Immature natural killer cell (primary cell): ENCODE measurements at regions not wholly inside any gene's neighbourhood (a gene's known extent, or its start where the extent isn't known, plus 50 kb on each side); places are given as distances from the start of the nearest gene placed in this dataset.

Experiments used
- DNase-seq, 3 donors: peaks; one replicate each; pipeline ENCODE4 v3.0.0; 2022; ENCODE audit warnings: mixed read lengths in 1 of 3
- H3K27ac Mint-ChIP-seq, 6 donors: one replicate each; pipeline ENCODE4 v1.8.0; 2020; ENCODE audit warnings: mixed read lengths in 6 of 6, mild to moderate bottlenecking in 5 of 6, inconsistent platforms in 4 of 6, moderate library complexity in 3 of 6
- H3K27me3 Mint-ChIP-seq, 3 donors: one replicate each; pipeline ENCODE4 v1.8.0; 2020 to 2021; ENCODE audit warnings: low read depth in 3 of 3, mild to moderate bottlenecking in 3 of 3, mixed read lengths in 3 of 3, moderate library complexity in 3 of 3, inconsistent platforms in 1 of 3
- H3K36me3 Mint-ChIP-seq, 3 donors: one replicate each; pipeline ENCODE4 v1.8.0; 2020; ENCODE audit warnings: mixed read lengths in 3 of 3, inconsistent platforms in 2 of 3, mild to moderate bottlenecking in 2 of 3
- H3K4me1 Mint-ChIP-seq, 2 donors: one replicate each; pipeline ENCODE4 v1.8.0; 2020; ENCODE audit warnings: inconsistent platforms in 2 of 2, mild to moderate bottlenecking in 2 of 2, mixed read lengths in 2 of 2, moderate library complexity in 1 of 2
- H3K4me3 Mint-ChIP-seq, 5 donors: one replicate each; pipeline ENCODE4 v1.8.0; 2020; ENCODE audit warnings: mild to moderate bottlenecking in 5 of 5, mixed read lengths in 5 of 5, inconsistent platforms in 3 of 5, moderate library complexity in 3 of 5
- H3K9me3 Mint-ChIP-seq, 6 donors: one replicate each; pipeline ENCODE4 v1.8.0; 2020; ENCODE audit warnings: mild to moderate bottlenecking in 6 of 6, mixed read lengths in 6 of 6, inconsistent platforms in 4 of 6, moderate library complexity in 3 of 6

DNA sequence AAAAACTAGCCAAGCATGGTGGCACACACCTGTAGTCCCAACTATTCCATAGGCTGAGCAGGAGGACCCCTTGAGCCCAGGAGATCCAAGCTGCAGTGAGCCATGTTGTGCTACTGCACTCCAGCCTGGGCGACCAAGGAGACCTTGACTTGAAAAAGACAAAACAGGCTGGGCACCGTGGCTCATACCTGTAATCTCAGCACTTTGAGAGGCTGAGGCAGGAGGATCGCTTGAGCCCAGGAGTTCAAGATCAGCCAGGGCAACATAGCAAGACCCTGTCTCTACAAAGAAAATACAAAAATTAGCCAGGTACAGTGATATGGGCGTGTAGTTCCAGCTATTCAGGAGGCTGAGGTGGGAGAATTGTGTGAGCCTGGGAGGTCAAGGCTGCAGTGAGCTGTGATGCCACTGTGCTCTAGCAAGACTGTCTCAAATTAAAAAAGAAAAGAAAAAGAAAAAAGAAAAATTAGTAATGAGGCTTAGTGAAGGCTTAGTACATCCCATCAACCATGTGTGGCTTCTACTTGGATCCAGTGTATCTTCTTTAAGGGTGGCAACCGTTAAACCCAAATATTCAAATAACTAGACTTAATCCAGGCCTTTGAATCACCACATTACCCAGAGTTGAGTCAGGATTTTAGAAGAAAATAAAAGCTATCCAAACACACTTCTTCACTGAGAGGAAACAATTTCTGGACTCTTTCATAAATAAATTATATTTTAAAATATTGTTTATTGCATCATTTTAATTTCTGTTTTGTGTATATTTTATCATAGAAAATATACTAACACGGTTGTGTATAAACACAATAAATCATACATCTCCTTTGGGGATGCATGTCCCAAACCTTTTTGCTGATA is 74.3 kb upstream of the RAB4A start:
- Mint-ChIP-seq H3K4me1 (peaks cover 49 to 54% of the 10 kb centered on the region in 2 donors), H3K9me3 (no peaks in the 10 kb centered on the region), H3K27me3 (peaks cover 8 to 23% (median 13%) of the 10 kb centered on the region in 3 donors), H3K27ac (no peak overlapping the region), H3K4me3 (no peak overlapping the region), H3K36me3 (no peaks in the 10 kb centered on the region)
- no peak for DNase-seq

DNA sequence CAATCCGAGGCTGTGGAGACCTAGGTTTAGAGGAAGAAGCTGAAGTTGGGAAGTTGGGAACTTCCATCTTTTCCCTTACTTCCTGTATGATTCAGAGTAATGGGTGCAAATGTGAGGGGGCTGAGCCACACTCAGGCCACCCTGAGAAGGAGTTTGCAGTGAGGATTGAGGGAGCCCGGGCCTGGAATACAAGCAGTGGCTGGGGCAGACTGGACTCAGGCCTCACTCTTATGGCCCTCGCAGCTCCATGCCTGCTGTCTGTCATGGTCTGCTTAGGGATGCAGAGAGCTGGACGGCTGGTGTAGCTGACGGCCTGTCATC is 73.7 kb upstream of the RAB4A start:
- Mint-ChIP-seq H3K4me1 (peaks cover 43 to 48% of the 10 kb centered on the region in 2 donors), H3K4me3 (no peak overlapping the region), H3K36me3 (no peaks in the 10 kb centered on the region), H3K27me3 (peaks cover 9 to 23% (median 15%) of the 10 kb centered on the region in 3 donors), H3K9me3 (no peaks in the 10 kb centered on the region), H3K27ac (no peak overlapping the region)
- DNase-seq, result no peak

DNA sequence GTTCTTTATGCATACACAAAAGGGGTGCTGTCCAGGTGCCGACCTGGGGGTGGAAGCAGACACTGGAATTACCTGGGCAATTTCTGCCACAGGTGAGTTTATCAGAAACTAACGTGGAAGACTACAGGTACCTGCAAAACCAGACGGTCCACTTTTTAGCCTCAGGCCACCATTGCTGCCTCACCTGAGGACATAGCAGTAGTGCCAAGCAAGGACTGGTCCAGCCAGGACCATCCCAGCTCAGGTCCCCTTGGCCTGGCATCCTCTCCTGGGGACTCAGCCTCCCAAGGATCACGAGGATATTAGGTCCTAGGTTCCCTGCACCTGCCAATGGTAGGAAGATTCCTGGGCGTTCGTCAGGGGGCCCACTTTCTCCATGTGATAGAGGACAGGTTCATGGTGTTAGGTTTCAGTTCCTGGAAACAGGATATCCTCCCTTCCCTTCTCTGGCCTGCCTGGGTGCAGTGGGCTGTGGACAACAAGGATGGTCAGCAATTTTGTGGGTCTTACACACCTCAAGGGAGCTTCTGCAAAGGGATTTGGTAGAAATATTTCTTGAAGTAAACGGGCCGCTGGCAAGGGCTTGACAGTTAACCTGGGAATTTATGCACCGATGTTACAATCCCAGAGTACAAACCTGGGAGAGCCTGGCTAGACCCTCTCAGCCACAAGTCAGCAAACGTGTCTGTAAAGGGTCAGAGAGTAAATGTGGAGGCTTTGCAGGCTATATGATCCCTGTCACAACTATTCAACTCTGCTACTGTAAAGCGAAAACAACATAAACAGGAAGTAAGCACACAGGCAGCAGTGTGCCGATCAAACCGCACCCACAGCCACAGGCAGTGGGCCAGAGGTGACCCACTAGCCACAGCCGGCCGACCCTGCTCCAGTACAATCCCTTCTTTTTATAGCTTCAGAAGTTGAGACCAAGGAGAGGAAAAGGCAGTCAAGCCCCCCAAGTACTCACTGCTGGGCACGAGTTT is 71.4 kb upstream of the RAB4A start:
- Mint-ChIP-seq H3K36me3 (no peaks in the 10 kb centered on the region), H3K27me3 (peaks cover 9 to 10% (median 9%) of the 10 kb centered on the region in 3 donors), H3K27ac (peak overlapping the region in 5 of 6 donors; percentile 10 to 78 (median 33)), H3K4me3 (peak overlapping the region; percentile 69 to 89 (median 83)), H3K4me1 (peaks cover 26 to 28% of the 10 kb centered on the region in 2 donors), H3K9me3 (no peaks in the 10 kb centered on the region)
- DNase-seq, result peak; percentile 21 to 48 (median 40)

DNA sequence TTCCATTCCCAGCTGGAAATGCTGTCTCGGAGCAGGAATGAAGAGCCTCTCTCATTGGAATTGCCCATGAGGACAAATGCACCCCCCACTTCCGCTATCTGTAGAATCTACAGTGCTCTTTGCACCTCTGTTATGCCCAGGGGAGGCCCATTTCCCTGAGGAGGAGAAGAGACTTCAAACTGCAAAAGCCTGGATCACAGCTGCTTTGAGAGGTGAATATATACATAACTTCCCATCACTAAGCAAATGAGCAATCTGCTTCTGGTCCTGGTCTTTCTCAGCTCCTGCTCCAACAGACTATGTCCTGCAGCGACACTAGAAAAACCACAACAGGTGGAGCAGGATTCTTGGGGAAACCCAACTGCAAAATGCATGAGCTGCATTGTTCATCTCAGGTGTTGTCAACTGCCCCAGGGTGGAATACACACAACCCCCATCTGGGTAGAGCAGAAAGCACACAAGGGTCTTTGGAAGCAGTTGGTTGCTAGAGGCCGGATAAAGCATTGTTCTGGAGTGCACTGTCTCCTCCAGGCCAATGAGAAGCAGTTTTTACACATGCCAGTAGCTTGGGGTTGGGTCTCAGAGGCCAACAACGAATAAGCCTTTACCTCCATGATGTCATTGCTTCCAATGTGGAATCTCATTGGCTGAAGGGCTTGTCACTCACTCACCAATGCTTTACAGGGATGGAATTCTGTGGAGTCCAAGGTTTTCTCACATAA is 67.7 kb upstream of the RAB4A start:
- no peak for DNase-seq
- Mint-ChIP-seq H3K36me3 (no peaks in the 10 kb centered on the region), H3K27ac (no peak overlapping the region), H3K27me3 (peaks cover 0 to 5% (median 3%) of the 10 kb centered on the region in 3 donors), H3K9me3 (no peaks in the 10 kb centered on the region), H3K4me1 (peaks cover 24 to 28% of the 10 kb centered on the region in 2 donors), H3K4me3 (no peak overlapping the region)

DNA sequence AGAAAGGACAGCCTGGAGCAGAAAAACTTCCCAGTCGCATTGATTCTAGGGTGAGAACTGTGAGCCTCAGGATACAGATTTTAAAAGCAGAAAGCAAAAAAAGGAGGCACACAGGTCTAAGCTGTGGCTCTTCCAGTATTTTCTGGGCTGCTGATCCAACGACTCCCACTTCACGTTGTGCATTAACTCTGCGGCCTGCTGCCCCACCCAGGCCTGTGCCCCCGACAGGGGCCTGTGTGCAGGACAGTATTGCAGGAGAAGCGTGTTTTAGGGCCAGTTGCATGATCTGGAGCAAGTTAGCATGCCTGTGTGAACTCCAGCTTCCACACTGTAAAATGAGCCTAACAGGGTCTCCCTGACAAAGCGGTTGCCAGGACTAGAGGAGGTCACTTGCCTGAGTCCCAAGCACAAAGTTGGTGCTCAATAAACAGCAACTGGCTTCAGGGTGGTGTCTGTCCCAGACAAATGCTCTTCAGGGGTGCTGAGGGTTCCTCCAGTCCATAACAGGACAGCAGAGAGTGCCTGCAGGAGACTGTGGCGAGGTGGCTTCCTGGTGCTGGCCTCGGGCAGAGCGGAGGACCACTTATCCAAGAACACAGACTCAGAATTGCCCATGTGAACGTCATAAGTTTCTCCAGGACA is 66.8 kb upstream of the RAB4A start:
- DNase-seq, result no peak
- Mint-ChIP-seq H3K4me3 (no peak overlapping the region), H3K27me3 (peaks cover 0 to 10% (median 3%) of the 10 kb centered on the region in 3 donors), H3K9me3 (no peaks in the 10 kb centered on the region), H3K27ac (no peak overlapping the region), H3K36me3 (no peaks in the 10 kb centered on the region), H3K4me1 (peaks cover 19 to 22% of the 10 kb centered on the region in 2 donors)

DNA sequence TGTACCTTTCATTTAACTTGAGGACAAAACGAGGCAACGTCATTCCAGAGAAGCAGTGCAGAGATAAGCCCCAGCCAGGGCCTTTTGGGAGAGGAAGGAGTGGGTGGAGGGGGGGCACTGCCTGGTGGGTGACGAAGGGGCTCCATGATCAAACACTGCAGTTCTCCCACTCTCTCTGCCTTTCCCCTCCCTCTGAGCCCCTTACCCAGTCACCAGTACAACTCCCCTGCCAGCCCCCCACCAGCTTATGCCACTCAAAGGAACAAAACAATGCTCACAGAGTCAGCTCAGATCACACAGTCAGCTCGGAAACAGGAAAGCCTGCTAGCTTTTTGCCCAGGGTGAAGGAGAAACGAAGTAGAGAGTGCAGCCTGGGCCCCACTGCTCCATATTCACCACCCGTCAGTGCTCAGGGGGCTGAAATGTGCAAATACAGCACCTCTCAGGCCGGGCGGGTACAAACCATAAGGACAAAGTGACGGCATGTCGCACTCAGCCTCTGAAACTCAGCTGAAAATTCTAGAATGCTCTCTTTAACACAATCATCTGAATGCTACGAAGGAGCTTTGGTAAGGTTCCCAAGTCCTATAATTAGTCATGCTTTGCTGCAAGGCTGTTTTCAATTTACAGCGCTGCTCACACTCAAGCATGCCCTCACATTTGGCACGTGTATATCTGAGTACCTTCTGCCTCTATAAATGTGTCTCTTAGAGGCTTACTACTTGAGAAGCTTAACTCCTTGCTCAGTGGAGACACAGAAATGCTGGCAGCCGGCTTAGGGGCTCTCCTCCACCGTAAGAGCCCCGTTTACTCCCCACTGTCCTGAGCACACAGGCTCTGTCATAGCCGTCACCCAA is 65.8 kb upstream of the RAB4A start:
- H3K27ac Mint-ChIP-seq, result no peak overlapping the region
- DNase-seq, result no peak
- no peak overlapping the region for H3K4me3 Mint-ChIP-seq

GRCh38 chr1:229205854-229206253 is 65.1 kb upstream of the RAB4A start:
- H3K27ac Mint-ChIP-seq, result no peak overlapping the region
- H3K9me3 Mint-ChIP-seq, result no peaks in the 10 kb centered on the region
- peaks cover 3 to 5% of the 10 kb centered on the region in 2 donors for H3K4me1 Mint-ChIP-seq
- H3K36me3 Mint-ChIP-seq, result no peaks in the 10 kb centered on the region
- H3K4me3 Mint-ChIP-seq, result no peak overlapping the region
- DNase-seq, result no peak
- peaks cover 0 to 10% (median 3%) of the 10 kb centered on the region in 3 donors for H3K27me3 Mint-ChIP-seq

More for the DNA sequence above, 65.8 kb upstream of the RAB4A start:
- H3K4me1 Mint-ChIP-seq, result peaks cover 10 to 12% of the 10 kb centered on the region in 2 donors
- peaks cover 0 to 10% (median 3%) of the 10 kb centered on the region in 3 donors for H3K27me3 Mint-ChIP-seq
- H3K36me3 Mint-ChIP-seq, result no peaks in the 10 kb centered on the region
- no peaks in the 10 kb centered on the region for H3K9me3 Mint-ChIP-seq

DNA sequence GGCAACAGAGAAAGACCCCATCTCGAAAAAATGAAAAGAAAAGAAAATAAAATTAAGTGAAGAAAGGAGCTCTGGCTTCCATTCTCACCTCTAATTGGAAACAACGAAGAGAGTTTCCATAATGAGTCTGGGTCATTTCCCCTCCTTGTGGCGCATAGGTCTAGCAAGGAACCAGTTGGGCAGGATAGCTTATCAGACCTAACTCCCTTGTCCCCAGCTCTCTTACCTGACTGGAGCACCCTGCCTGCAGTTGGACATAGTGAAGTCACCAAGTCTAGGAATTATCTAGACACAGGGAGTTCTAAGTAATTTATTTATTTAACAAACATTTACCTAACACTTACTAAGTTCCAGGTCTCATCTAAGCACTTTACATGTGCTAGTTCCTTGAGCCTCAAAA is 63.0 kb upstream of the RAB4A start:
- Mint-ChIP-seq H3K27ac (no peak overlapping the region), H3K4me1 (no peaks in the 10 kb centered on the region), H3K9me3 (no peaks in the 10 kb centered on the region), H3K27me3 (peaks cover 0 to 8% (median 0%) of the 10 kb centered on the region in 3 donors), H3K36me3 (no peaks in the 10 kb centered on the region), H3K4me3 (no peak overlapping the region)
- DNase-seq, result no peak

DNA sequence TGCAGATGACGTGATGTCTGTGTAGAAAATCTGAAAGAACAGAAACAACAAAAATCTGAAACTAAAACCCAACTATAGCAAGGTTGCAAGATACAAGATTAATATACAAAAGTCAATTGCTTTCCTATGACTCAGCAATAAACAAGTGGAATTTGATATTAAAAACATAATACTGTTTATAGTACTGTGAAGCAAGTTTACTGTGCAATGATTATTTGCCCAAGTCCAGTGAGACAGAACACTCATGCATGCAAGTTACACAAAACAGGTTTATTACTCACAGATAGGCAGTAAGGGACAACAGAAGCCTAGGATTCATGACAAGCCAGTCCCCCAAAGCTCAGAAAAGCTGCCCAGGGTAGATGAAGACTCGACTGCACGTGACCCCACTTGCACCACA is 62.4 kb upstream of the RAB4A start:
- no peaks in the 10 kb centered on the region for H3K36me3 Mint-ChIP-seq
- H3K27ac Mint-ChIP-seq, result no peak overlapping the region
- no peak overlapping the region for H3K4me3 Mint-ChIP-seq
- no peak for DNase-seq
- peaks cover 0 to 8% (median 0%) of the 10 kb centered on the region in 3 donors for H3K27me3 Mint-ChIP-seq
- no peaks in the 10 kb centered on the region for H3K9me3 Mint-ChIP-seq
- no peaks in the 10 kb centered on the region for H3K4me1 Mint-ChIP-seq

DNA sequence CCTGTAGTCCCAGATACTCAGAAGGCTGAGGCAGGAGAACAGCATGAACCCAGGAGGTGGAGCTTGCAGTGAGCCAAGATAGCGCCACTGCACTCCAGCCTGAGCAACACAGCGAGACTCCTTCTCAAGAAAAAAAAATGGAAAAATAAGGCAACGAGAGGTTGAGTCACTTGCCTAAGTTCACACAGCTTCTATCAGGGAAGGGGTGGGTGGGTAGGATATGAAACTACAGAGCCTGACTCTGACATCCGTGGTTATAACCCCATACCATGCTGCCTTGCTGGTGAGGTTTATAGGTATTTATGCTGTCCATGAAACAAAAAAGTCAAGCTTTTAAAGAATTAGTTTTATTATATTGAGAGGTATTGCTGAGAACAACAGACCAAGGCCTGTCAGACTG is 61.5 kb upstream of the RAB4A start:
- DNase-seq, result no peak
- H3K27ac Mint-ChIP-seq, result no peak overlapping the region
- H3K4me3 Mint-ChIP-seq, result no peak overlapping the region
- no peaks in the 10 kb centered on the region for H3K36me3 Mint-ChIP-seq
- H3K4me1 Mint-ChIP-seq, result no peaks in the 10 kb centered on the region
- H3K9me3 Mint-ChIP-seq, result no peaks in the 10 kb centered on the region
- H3K27me3 Mint-ChIP-seq, result peaks cover 0 to 8% (median 0%) of the 10 kb centered on the region in 3 donors

GRCh38 chr1:229209816-229210215 is 61.1 kb upstream of the RAB4A start:
- H3K9me3 Mint-ChIP-seq, result no peaks in the 10 kb centered on the region
- no peaks in the 10 kb centered on the region for H3K36me3 Mint-ChIP-seq
- H3K4me1 Mint-ChIP-seq, result no peaks in the 10 kb centered on the region
- peaks cover 0 to 8% (median 1%) of the 10 kb centered on the region in 3 donors for H3K27me3 Mint-ChIP-seq
- H3K27ac Mint-ChIP-seq, result no peak overlapping the region
- no peak for DNase-seq
- H3K4me3 Mint-ChIP-seq, result no peak overlapping the region

DNA sequence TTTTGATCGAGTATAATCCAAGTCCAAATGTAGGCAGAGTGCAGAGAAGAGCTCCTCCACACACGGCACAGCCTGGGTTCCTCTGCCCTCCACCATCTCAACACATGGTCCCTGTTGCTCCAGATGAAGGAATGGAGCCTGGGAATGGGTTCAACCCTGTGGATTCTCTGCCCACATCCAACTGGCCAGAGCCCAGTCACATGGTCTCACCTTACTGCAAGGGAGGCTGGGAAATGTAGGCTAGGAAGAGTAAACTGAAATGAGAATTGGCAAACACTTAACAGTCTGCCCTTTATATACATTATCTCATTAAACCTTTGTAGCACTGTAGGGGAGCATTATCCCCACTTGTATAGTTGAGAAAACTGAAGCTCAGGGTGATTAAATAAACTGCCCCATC is 60.1 kb upstream of the RAB4A start:
- no peak for DNase-seq
- Mint-ChIP-seq H3K36me3 (no peaks in the 10 kb centered on the region), H3K27ac (no peak overlapping the region), H3K9me3 (no peaks in the 10 kb centered on the region), H3K27me3 (peaks cover 0 to 8% (median 2%) of the 10 kb centered on the region in 3 donors), H3K4me3 (no peak overlapping the region), H3K4me1 (no peaks in the 10 kb centered on the region)
